GM12878 (cell line): ENCODE measurements at regions not wholly inside any gene's neighbourhood (a gene's known extent, or its start where the extent isn't known, plus 50 kb on each side); places are given as distances from the start of the nearest gene placed in this dataset.
A peak's percentile ranks its signal among the peaks of the same experiment; 100 is the strongest.

Experiments
- ATAC-seq: fragments of 200-7000 bp; cut with Tn5 transposase; 3 replicates; pipeline ENCODE4 v1.9.1; 2020; ENCODE audit warnings: mild to moderate bottlenecking, moderate library complexity
- BruUV-seq: library from RNA; stranded (reverse); fragments of 400-500 nt; replicated peaks from 2 replicates; lab custom pipeline; 2021; lab: Mats Ljungman, UMichigan
- CTCF ChIA-PET: fragments of 300-600 bp; sonication (Branson Sonifier 250); formaldehyde crosslinking; extraction: SDS; loops from one replicate; lab custom pipeline; 2021; ENCODE audit warnings: inconsistent platforms; lab: Yijun Ruan, JAX
- POLR2A ChIA-PET: fragments of 350-600 bp; formaldehyde crosslinking; extraction: SDS; loops from one replicate; lab custom pipeline; 2021; ENCODE audit warnings: inconsistent platforms; lab: Charles Lee
- RAD21 ChIA-PET: fragments of 300-600 bp; sonication (Branson Sonifier 250); formaldehyde crosslinking; loops from one replicate; lab custom pipeline; 2023; ENCODE audit warnings: antibody characterized with exemption; ENCODE audit not compliant: unreplicated experiment; lab: Charles Lee
- SMC1A ChIA-PET: fragments of 300-600 bp; sonication (Branson Sonifier 250); formaldehyde crosslinking; loops from one replicate; lab custom pipeline; 2023; ENCODE audit not compliant: unreplicated experiment, uncharacterized antibody; lab: Charles Lee
- DNase-seq: peaks from one replicate; pipeline ENCODE4 v3.0.0-alpha.2; 2011; ENCODE audit warnings: low read depth, low spot score
- FAIRE-seq: peaks from 3 replicates; lab custom pipeline; 2011; peaks lifted over from hg19 to GRCh38; lab: Jason Lieb, UNC
- H2AFZ ChIP-seq: 2 replicates; pipeline ENCODE4 v1.6.0; 2011; ENCODE audit warnings: low read depth, low read length, control low read depth; ENCODE audit not compliant: control insufficient read depth
- H3K27ac ChIP-seq: 2 replicates; pipeline ENCODE4 v1.5.1; 2011; ENCODE audit warnings: control low read depth; ENCODE audit not compliant: control insufficient read depth, insufficient read depth
- H3K27me3 ChIP-seq, 2 experiments: replicated peaks in 1 of 2; 2 replicates each; pipeline versions ENCODE4 v1.6.0 to v1.6.1; 2011; ENCODE audit warnings: low read length in 1 of 2; ENCODE audit not compliant: control insufficient read depth in 2 of 2, insufficient read depth in 2 of 2
- H3K36me3 ChIP-seq, 2 experiments: 2 replicates each; pipeline ENCODE4 v1.5.1; 2011; ENCODE audit warnings: low read length in 1 of 2; ENCODE audit not compliant: control insufficient read depth in 2 of 2, insufficient read depth in 2 of 2
- H3K4me1 ChIP-seq: 2 replicates; pipeline ENCODE4 v1.6.1; 2011; ENCODE audit warnings: mild to moderate bottlenecking, low read length, moderate library complexity, mixed read lengths; ENCODE audit not compliant: control insufficient read depth, insufficient read depth
- H3K4me2 ChIP-seq: 2 replicates; pipeline ENCODE4 v1.6.0; 2011; ENCODE audit warnings: control low read depth; ENCODE audit not compliant: control insufficient read depth, insufficient read depth
- H3K4me3 ChIP-seq: fragments of 200-600 bp; sonication (generic); 2 replicates; pipeline ENCODE4 v1.5.1; 2016
- H3K79me2 ChIP-seq: 2 replicates; pipeline ENCODE4 v1.6.0; 2011; ENCODE audit warnings: low read length; ENCODE audit not compliant: control insufficient read depth, insufficient read depth
- H3K9ac ChIP-seq: 2 replicates; pipeline ENCODE4 v1.8.0; 2011; ENCODE audit warnings: low read length, control low read depth, mixed read lengths; ENCODE audit not compliant: control insufficient read depth, insufficient read depth
- H3K9me3 ChIP-seq: replicated peaks from 3 replicates; pipeline ENCODE4 v1.5.1; 2011; ENCODE audit warnings: mild to moderate bottlenecking, low read length; ENCODE audit not compliant: control insufficient read depth, insufficient read depth
- H4K20me1 ChIP-seq: 2 replicates; pipeline ENCODE4 v1.6.0; 2011; ENCODE audit not compliant: control insufficient read depth, insufficient read depth
- BRCA1 ChIP-seq: IDR thresholded peaks from 2 replicates; pipeline ENCODE4 v1.6.1; 2011; ENCODE audit warnings: low read depth, low read length, improper control_type of control experiment
- CHD1 ChIP-seq: IDR thresholded peaks from 2 replicates; pipeline ENCODE4 v1.6.1; 2012; ENCODE audit warnings: low read depth, low read length, improper control_type of control experiment
- RB1 ChIP-seq: fragments of 450-650 bp; formaldehyde crosslinking; IDR thresholded peaks from 2 replicates; pipeline ENCODE4 v1.6.1; 2017; ENCODE audit warnings: mild to moderate bottlenecking, borderline replicate concordance
- RUNX3 ChIP-seq: IDR thresholded peaks from 2 replicates; pipeline ENCODE4 v1.6.1; 2012; ENCODE audit warnings: low read length, inconsistent platforms
- ZBED1 ChIP-seq: IDR thresholded peaks from 2 replicates; pipeline ENCODE4 v1.6.1; 2016; ENCODE audit warnings: borderline replicate concordance
- ZSCAN29 ChIP-seq: fragments of 450-650 bp; IDR thresholded peaks from 2 replicates; pipeline ENCODE4 v1.6.1; 2017; ENCODE audit warnings: mild to moderate bottlenecking, moderate library complexity
- WGBS: methylation state at CpG from one replicate; pipeline ENCODE4 v1.1.6; 2016; ENCODE audit warnings: low lambda C conversion rate; ENCODE audit not compliant: insufficient replicate concordance, insufficient coverage; ENCODE audit errors: missing lambda C conversion rate; 5-methylcytosine and 5-hydroxymethylcytosine counted together
- in situ Hi-C: fragments of 300-500 bp; cut with MboI; formaldehyde crosslinking; loops from 9 replicates; pipeline ENCODE4 v1.14.3; 2018; ENCODE audit warnings: mixed read lengths
- intact Hi-C: fragments of 100-400 bp; cut with micrococcal nuclease; formaldehyde crosslinking; loops from one replicate; pipeline ENCODE4 v1.14.2; 2022; ENCODE audit not compliant: unreplicated experiment
- TF ChIP-seq, protein P1 (sequence below): fragments of 450-650 bp; IDR thresholded peaks from 2 replicates; pipeline ENCODE4 v1.6.1; 2017; ENCODE audit warnings: mild to moderate bottlenecking, moderate library complexity
- TF ChIP-seq, protein P2 (sequence below): fragments of 450-650 bp; conservative IDR thresholded peaks from 2 replicates; pipeline ENCODE4 v1.6.1; 2017; ENCODE audit warnings: mild to moderate bottlenecking, moderate library complexity
- TF ChIP-seq, protein P3 (sequence below): fragments of 450-650 bp; formaldehyde crosslinking; IDR thresholded peaks from 2 replicates; pipeline ENCODE4 v1.5.0; 2022; ENCODE audit warnings: mild to moderate bottlenecking, missing genetic modification characterization

DNA sequence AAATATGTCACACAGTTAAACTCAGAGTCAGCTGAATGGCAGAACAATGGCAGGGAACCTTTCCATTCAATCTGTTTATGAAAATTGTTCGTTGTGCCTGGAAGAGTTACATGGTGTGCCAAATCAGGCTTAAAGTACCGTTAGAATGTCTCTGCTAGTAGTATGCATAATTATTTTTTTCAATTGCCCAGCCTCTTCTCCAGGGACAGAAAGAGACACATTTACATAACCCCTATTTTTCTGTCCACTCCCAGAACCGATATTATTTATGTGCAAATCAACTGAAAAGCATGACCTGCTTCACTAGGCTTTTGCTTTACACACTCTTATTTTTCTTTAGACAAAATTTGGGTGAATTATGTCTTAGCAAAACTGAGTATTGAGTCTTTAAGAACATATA lies 459.1 kb downstream of the EFNA5 start:
- ChIA-PET CTCF (no interaction called here), RAD21 (no interaction called here), SMC1A (interaction anchor here (1.5 kb wide), 1 partner anchor 22 kb away, joined by 4 read pairs; no protein-coding TSS in a partner anchor), POLR2A (no interaction called here)
- ATAC-seq: no peak
- BruUV-seq: no TSS peak
- Histone ChIP-seq H3K4me2 (no peak overlapping the region), H3K4me3 (no peak overlapping the region), H3K4me1 (no peaks in the 10 kb centered on the region), H3K27me3 (no peaks in the 10 kb centered on the region), H4K20me1 (no peaks in the 10 kb centered on the region), H3K9me3 (no peaks in the 10 kb centered on the region), H3K79me2 (no peaks in the 10 kb centered on the region), H3K9ac (no peak overlapping the region), H3K36me3 (no peaks in the 10 kb centered on the region), H2AFZ (no peak overlapping the region), H3K27ac (no peak overlapping the region)
- intact Hi-C loops: no loop called here
- in situ Hi-C loops: no loop called here
- TF ChIP-seq, protein P1, sequence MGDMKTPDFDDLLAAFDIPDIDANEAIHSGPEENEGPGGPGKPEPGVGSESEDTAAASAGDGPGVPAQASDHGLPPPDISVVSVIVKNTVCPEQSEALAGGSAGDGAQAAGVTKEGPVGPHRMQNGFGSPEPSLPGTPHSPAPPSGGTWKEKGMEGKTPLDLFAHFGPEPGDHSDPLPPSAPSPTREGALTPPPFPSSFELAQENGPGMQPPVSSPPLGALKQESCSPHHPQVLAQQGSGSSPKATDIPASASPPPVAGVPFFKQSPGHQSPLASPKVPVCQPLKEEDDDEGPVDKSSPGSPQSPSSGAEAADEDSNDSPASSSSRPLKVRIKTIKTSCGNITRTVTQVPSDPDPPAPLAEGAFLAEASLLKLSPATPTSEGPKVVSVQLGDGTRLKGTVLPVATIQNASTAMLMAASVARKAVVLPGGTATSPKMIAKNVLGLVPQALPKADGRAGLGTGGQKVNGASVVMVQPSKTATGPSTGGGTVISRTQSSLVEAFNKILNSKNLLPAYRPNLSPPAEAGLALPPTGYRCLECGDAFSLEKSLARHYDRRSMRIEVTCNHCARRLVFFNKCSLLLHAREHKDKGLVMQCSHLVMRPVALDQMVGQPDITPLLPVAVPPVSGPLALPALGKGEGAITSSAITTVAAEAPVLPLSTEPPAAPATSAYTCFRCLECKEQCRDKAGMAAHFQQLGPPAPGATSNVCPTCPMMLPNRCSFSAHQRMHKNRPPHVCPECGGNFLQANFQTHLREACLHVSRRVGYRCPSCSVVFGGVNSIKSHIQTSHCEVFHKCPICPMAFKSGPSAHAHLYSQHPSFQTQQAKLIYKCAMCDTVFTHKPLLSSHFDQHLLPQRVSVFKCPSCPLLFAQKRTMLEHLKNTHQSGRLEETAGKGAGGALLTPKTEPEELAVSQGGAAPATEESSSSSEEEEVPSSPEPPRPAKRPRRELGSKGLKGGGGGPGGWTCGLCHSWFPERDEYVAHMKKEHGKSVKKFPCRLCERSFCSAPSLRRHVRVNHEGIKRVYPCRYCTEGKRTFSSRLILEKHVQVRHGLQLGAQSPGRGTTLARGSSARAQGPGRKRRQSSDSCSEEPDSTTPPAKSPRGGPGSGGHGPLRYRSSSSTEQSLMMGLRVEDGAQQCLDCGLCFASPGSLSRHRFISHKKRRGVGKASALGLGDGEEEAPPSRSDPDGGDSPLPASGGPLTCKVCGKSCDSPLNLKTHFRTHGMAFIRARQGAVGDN: no peak
- FAIRE-seq: peak; percentile 71
- DNase-seq: no peak
- 30% methylated on average over 3 of the region's 3 CpGs for whole genome bisulfite sequencing

DNA sequence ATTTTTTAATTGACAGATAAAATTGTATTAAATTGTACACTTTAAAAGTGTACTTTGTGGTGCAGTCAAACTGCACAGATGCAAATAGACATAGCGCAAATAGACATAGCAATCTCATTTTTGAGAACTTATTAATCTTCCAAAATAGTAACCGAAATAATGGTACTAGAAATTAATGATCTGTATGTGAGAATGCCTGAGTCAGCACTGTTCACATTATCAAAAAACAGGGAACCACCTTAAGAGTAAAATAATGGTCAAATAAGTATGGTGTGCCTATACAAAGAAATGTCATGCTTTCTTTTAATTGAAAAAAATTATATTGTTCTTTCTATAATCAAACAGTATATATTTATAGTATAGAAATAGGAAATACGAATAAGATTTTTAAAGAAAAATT lies 461.9 kb downstream of the EFNA5 start:
- FAIRE-seq: no peak
- POLR2A ChIA-PET: no interaction called here
- TF ChIP-seq CHD1 (no peak), RUNX3 (no peak), RB1 (no peak), ZSCAN29 (no peak), BRCA1 (no peak), ZBED1 (no peak)
- TF ChIP-seq, protein P2, sequence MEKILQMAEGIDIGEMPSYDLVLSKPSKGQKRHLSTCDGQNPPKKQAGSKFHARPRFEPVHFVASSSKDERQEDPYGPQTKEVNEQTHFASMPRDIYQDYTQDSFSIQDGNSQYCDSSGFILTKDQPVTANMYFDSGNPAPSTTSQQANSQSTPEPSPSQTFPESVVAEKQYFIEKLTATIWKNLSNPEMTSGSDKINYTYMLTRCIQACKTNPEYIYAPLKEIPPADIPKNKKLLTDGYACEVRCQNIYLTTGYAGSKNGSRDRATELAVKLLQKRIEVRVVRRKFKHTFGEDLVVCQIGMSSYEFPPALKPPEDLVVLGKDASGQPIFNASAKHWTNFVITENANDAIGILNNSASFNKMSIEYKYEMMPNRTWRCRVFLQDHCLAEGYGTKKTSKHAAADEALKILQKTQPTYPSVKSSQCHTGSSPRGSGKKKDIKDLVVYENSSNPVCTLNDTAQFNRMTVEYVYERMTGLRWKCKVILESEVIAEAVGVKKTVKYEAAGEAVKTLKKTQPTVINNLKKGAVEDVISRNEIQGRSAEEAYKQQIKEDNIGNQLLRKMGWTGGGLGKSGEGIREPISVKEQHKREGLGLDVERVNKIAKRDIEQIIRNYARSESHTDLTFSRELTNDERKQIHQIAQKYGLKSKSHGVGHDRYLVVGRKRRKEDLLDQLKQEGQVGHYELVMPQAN: no peak
- TF ChIP-seq, protein P3, sequence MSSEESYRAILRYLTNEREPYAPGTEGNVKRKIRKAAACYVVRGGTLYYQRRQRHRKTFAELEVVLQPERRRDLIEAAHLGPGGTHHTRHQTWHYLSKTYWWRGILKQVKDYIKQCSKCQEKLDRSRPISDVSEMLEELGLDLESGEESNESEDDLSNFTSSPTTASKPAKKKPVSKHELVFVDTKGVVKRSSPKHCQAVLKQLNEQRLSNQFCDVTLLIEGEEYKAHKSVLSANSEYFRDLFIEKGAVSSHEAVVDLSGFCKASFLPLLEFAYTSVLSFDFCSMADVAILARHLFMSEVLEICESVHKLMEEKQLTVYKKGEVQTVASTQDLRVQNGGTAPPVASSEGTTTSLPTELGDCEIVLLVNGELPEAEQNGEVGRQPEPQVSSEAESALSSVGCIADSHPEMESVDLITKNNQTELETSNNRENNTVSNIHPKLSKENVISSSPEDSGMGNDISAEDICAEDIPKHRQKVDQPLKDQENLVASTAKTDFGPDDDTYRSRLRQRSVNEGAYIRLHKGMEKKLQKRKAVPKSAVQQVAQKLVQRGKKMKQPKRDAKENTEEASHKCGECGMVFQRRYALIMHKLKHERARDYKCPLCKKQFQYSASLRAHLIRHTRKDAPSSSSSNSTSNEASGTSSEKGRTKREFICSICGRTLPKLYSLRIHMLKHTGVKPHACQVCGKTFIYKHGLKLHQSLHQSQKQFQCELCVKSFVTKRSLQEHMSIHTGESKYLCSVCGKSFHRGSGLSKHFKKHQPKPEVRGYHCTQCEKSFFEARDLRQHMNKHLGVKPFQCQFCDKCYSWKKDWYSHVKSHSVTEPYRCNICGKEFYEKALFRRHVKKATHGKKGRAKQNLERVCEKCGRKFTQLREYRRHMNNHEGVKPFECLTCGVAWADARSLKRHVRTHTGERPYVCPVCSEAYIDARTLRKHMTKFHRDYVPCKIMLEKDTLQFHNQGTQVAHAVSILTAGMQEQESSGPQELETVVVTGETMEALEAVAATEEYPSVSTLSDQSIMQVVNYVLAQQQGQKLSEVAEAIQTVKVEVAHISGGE: no peak

More for the DNA sequence above, 461.9 kb downstream of the EFNA5 start:
- BruUV-seq: no TSS peak
- SMC1A ChIA-PET: no interaction called here
- Histone ChIP-seq H3K9ac (no peak overlapping the region), H3K79me2 (no peaks in the 10 kb centered on the region), H3K4me3 (no peak overlapping the region), H3K4me1 (no peaks in the 10 kb centered on the region), H3K4me2 (no peak overlapping the region), H3K27me3 (no peaks in the 10 kb centered on the region), H2AFZ (no peak overlapping the region), H3K36me3 (no peaks in the 10 kb centered on the region), H4K20me1 (no peaks in the 10 kb centered on the region), H3K9me3 (no peaks in the 10 kb centered on the region), H3K27ac (no peak overlapping the region)
- intact Hi-C loops: no loop called here
- DNase-seq: no peak
- RAD21 ChIA-PET: no interaction called here
- in situ Hi-C loops: no loop called here
- 26% methylated on average over 3 of the region's 3 CpGs for WGBS
- ATAC-seq: no peak
- CTCF ChIA-PET: no interaction called here
